PC-3 (cell line): ENCODE measurements at regions not wholly inside any gene's neighbourhood (a gene's known extent, or its start where the extent isn't known, plus 50 kb on each side); places are given as distances from the start of the nearest gene placed in this dataset.

ENCODE experiments used
- ATAC-seq: fragments of 200-7000 bp; cut with Tn5 transposase; 2 replicates; pipeline ENCODE4 v1.9.1; 2020; ENCODE audit warnings: mild to moderate bottlenecking, moderate library complexity
- BruUV-seq: library from RNA; stranded (reverse); fragments of 400-500 nt; replicated peaks from 2 replicates; lab custom pipeline; 2021; lab: Mats Ljungman, UMichigan
- CTCF ChIA-PET: fragments of 300-600 bp; sonication (Branson Sonifier 250); formaldehyde crosslinking; loops from one replicate; lab custom pipeline; 2022; ENCODE audit warnings: antibody characterized with exemption; lab: Charles Lee
- POLR2A ChIA-PET: fragments of 300-600 bp; sonication (Branson Sonifier 250); formaldehyde crosslinking; loops from one replicate; lab custom pipeline; 2022; ENCODE audit warnings: antibody characterized with exemption; ENCODE audit not compliant: unreplicated experiment; lab: Charles Lee
- DNase-seq: peaks from one replicate; pipeline ENCODE4 v3.0.0-alpha.2; 2015
- H2AFZ ChIP-seq: fragments of 300-600 bp; sonication (generic); 2 replicates; pipeline ENCODE4 v1.6.0; 2016; ENCODE audit warnings: antibody characterized with exemption, low read length
- H3F3A ChIP-seq: fragments of 300-600 bp; sonication (generic); one replicate; pipeline ENCODE4 v1.6.0; 2017; ENCODE audit warnings: antibody characterized with exemption, low read length, control low read depth, mild to moderate bottlenecking; ENCODE audit not compliant: unreplicated experiment
- H3K27ac ChIP-seq: fragments of 300-600 bp; sonication (generic); 2 replicates; pipeline ENCODE4 v1.5.1; 2016; ENCODE audit warnings: mild to moderate bottlenecking, low read length
- H3K27me3 ChIP-seq: fragments of 300-600 bp; sonication (generic); 2 replicates; pipeline ENCODE4 v1.6.1; 2016; ENCODE audit warnings: low read length, mixed read lengths
- H3K36me3 ChIP-seq: fragments of 300-600 bp; sonication (generic); 2 replicates; pipeline ENCODE4 v1.6.1; 2016; ENCODE audit warnings: low read depth, mixed run types, low read length, mixed read lengths
- H3K4me1 ChIP-seq: fragments of 300-600 bp; sonication (generic); 2 replicates; pipeline ENCODE4 v1.5.1; 2016; ENCODE audit warnings: low read length; ENCODE audit not compliant: insufficient read depth
- H3K4me2 ChIP-seq: fragments of 300-600 bp; sonication (generic); 2 replicates; pipeline ENCODE4 v1.6.0; 2016; ENCODE audit warnings: low read length
- H3K4me3 ChIP-seq: fragments of 300-600 bp; sonication (generic); 2 replicates; pipeline ENCODE4 v1.5.1; 2016; ENCODE audit warnings: mild to moderate bottlenecking, low read length, mixed read lengths
- H3K79me2 ChIP-seq: fragments of 300-600 bp; sonication (generic); 2 replicates; pipeline ENCODE4 v1.6.1; 2017; ENCODE audit warnings: low read length, mixed read lengths
- H3K9ac ChIP-seq: fragments of 300-600 bp; sonication (generic); 2 replicates; pipeline ENCODE4 v1.6.0; 2016; ENCODE audit warnings: mild to moderate bottlenecking, low read length
- H3K9me2 ChIP-seq: fragments of 300-600 bp; sonication (generic); replicated peaks from 2 replicates; pipeline ENCODE4 v1.6.1; 2016; ENCODE audit warnings: mixed run types, low read length, mixed read lengths
- H3K9me3 ChIP-seq: fragments of 300-600 bp; sonication (generic); 2 replicates; pipeline ENCODE4 v1.6.1; 2016; ENCODE audit warnings: low read length, mixed read lengths
- H4K20me1 ChIP-seq: fragments of 300-600 bp; sonication (generic); 2 replicates; pipeline ENCODE4 v1.6.1; 2016; ENCODE audit warnings: low read length, mixed read lengths
- EZH2 ChIP-seq: fragments of 300-600 bp; sonication (generic); IDR thresholded peaks from one replicate; pipeline ENCODE4 v1.6.1; 2017; ENCODE audit warnings: antibody characterized with exemption, mild to moderate bottlenecking, low read length; ENCODE audit not compliant: unreplicated experiment
- EZH2phosphoT487 ChIP-seq: fragments of 300-600 bp; sonication (generic); IDR thresholded peaks from 2 replicates; pipeline ENCODE4 v1.6.1; 2018; ENCODE audit warnings: mild to moderate bottlenecking, antibody characterized with exemption, low read length, borderline replicate concordance
- intact Hi-C: fragments of 100-400 bp; cut with micrococcal nuclease; formaldehyde crosslinking; loops from 2 replicates; pipeline ENCODE4 v1.9.0; 2023
- TF ChIP-seq, protein P1 (sequence below): fragments of 300-600 bp; sonication (generic); conservative IDR thresholded peaks from 2 replicates; pipeline ENCODE4 v1.5.1; 2017; ENCODE audit warnings: antibody characterized with exemption, low read depth, mild to moderate bottlenecking, low read length

DNA sequence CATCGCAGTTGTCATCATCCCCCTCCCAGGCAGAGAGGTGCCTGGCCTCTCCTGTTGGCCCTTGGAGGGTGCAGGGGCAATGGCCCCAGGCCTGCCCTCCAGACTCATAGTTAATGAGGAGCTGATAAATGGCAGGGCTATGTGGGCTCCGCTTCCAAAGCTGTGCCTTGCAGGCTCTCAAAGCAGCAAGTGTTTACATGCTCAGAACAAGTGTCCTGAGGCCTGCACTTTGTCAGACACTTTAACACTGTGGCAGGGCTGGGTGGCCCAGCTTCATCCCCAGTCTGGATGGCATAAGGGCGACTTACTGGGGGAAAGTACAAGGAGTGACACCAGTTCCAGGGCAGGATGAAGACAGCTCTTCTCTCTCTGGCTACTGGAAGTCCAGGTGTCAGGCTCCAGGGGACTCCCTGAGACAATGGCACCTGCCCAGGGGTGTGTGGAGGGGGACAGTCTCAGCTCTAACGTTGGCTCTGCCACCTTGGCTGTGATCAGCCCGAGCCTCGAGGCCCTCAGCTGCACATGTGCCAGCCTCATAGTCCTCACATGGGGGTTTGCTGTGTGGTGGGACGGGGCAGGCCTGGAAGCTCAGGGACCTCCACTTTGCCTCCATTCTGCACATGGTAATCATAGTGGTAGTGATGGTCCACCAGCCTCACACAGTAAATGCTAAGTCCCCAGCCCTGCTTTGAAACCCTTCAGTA, 153.4 kb downstream of the BARX1 start:
- H3K4me1 ChIP-seq, result no peaks in the 10 kb centered on the region
- DNase-seq (no peak), ATAC-seq (no peak)
- H2AFZ ChIP-seq, result no peak overlapping the region
- no peaks in the 10 kb centered on the region for H3K36me3 ChIP-seq
- no peak overlapping the region for H3K27ac ChIP-seq
- BruUV-seq, result no TSS peak
- H3K27me3 ChIP-seq, result no peaks in the 10 kb centered on the region
- intact Hi-C loops, result no loop called here
- TF ChIP-seq, protein P1, sequence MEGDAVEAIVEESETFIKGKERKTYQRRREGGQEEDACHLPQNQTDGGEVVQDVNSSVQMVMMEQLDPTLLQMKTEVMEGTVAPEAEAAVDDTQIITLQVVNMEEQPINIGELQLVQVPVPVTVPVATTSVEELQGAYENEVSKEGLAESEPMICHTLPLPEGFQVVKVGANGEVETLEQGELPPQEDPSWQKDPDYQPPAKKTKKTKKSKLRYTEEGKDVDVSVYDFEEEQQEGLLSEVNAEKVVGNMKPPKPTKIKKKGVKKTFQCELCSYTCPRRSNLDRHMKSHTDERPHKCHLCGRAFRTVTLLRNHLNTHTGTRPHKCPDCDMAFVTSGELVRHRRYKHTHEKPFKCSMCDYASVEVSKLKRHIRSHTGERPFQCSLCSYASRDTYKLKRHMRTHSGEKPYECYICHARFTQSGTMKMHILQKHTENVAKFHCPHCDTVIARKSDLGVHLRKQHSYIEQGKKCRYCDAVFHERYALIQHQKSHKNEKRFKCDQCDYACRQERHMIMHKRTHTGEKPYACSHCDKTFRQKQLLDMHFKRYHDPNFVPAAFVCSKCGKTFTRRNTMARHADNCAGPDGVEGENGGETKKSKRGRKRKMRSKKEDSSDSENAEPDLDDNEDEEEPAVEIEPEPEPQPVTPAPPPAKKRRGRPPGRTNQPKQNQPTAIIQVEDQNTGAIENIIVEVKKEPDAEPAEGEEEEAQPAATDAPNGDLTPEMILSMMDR, result no peak
- TF ChIP-seq EZH2phosphoT487, result no peak
- no peak for TF ChIP-seq EZH2
- no peaks in the 10 kb centered on the region for H3K9me2 ChIP-seq
- H4K20me1 ChIP-seq, result no peaks in the 10 kb centered on the region
- H3K4me3 ChIP-seq, result no peak overlapping the region
- H3K9ac ChIP-seq, result no peak overlapping the region
- H3K79me2 ChIP-seq, result no peaks in the 10 kb centered on the region
- ChIA-PET CTCF (no interaction called here), POLR2A (no interaction called here)
- H3F3A ChIP-seq, result no peaks in the 10 kb centered on the region
- H3K9me3 ChIP-seq, result no peaks in the 10 kb centered on the region
- H3K4me2 ChIP-seq, result no peak overlapping the region

DNA sequence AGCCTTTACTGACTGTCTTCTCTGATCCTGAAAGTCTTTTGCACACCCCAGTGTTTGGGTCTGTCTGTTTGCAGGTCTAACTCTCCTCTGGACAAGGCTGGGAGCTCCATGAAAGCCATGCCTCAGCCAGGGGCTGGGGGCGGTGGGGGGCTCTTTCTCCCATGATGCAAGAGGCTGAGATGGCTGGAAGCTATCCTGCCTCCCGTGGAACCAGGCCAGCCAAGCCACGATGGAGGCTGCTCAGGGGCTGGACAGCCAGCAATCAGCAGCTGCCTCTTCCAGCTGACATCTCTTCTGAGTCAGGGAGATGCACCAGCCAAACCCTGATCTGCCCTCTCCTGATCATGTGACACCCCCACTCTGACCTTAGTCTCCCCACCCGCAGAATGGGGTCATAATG, 154.0 kb downstream of the BARX1 start:
- H3K27ac ChIP-seq, result no peak overlapping the region
- CTCF ChIA-PET, result no interaction called here
- H3K4me2 ChIP-seq, result no peak overlapping the region
- no peaks in the 10 kb centered on the region for H3F3A ChIP-seq
- H3K4me3 ChIP-seq, result no peak overlapping the region
- intact Hi-C loops, result no loop called here
- H3K9ac ChIP-seq, result no peak overlapping the region
- no peaks in the 10 kb centered on the region for H3K36me3 ChIP-seq
- H3K4me1 ChIP-seq, result no peaks in the 10 kb centered on the region
- H4K20me1 ChIP-seq, result no peaks in the 10 kb centered on the region
- TF ChIP-seq EZH2phosphoT487 (no peak), EZH2 (no peak)
- TF ChIP-seq, protein P1, result no peak
- no peak overlapping the region for H2AFZ ChIP-seq
- ATAC-seq, result no peak
- H3K27me3 ChIP-seq, result no peaks in the 10 kb centered on the region
- H3K79me2 ChIP-seq, result no peaks in the 10 kb centered on the region
- DNase-seq, result no peak
- H3K9me2 ChIP-seq, result no peaks in the 10 kb centered on the region
- no peaks in the 10 kb centered on the region for H3K9me3 ChIP-seq
- POLR2A ChIA-PET, result no interaction called here
- no TSS peak for BruUV-seq

DNA sequence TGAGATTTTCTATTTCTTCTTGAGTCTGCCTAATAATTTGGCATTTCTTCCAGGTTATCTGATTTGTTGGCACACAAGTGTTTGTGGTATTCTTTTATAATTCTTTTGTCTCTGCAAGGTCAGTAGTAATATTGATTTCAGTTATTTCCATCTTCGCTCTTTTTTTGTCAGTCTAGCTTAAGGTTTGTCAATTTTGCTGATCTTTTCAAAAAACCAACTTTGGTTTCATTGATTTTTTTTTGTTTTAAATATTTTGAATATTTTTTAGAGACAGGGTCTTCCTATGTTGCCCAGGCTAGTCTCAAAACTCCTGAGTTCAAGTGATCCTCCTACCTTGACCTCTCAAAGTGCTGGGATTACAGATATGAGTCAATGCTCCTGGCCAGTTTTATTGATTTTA, 162.8 kb downstream of the BARX1 start:
- Histone ChIP-seq H3K9ac (no peak overlapping the region), H3K9me3 (no peaks in the 10 kb centered on the region), H3K4me3 (no peak overlapping the region), H3K36me3 (no peaks in the 10 kb centered on the region), H3K9me2 (no peaks in the 10 kb centered on the region), H3K27me3 (peaks cover 30% of the 10 kb centered on the region), H3F3A (no peaks in the 10 kb centered on the region), H2AFZ (no peak overlapping the region), H3K79me2 (no peaks in the 10 kb centered on the region), H3K4me1 (no peaks in the 10 kb centered on the region), H3K27ac (no peak overlapping the region), H4K20me1 (no peaks in the 10 kb centered on the region), H3K4me2 (no peak overlapping the region)
- ATAC-seq (no peak), DNase-seq (no peak)
- intact Hi-C loops, result no loop called here
- ChIA-PET CTCF (no interaction called here), POLR2A (no interaction called here)
- TF ChIP-seq, protein P1, result no peak
- TF ChIP-seq EZH2 (no peak), EZH2phosphoT487 (no peak)
- BruUV-seq, result no TSS peak
